ENCODE measurements at regions not wholly inside any gene's neighbourhood (a gene's known extent, or its start where the extent isn't known, plus 50 kb on each side); places are given as distances from the start of the nearest gene placed in this dataset.

GRCh38 chr16:64481497-64481896 is 640.4 kb downstream of the CDH11 start:
- Histone ChIP-seq H3K4me1 (peaks cover 0 to 14% (median 5%) of the 10 kb centered on the region in 12 donors), H3K36me3 (no peaks in the 10 kb centered on the region), H3K27ac (no peak overlapping the region), H3K27me3 (no peaks in the 10 kb centered on the region), H3K9me3 (peaks cover 0 to 6% (median 0%) of the 10 kb centered on the region in 12 donors), H3K4me3 (no peak overlapping the region)
- WGBS, 4 donors = 79 to 88% (median 83%) methylated on average over 2 of the region's 2 CpGs
- no peak for DNase-seq
- TF ChIP-seq POLR2A (IDR thresholded peaks at IDR 0.05) = no peak
- no peak for TF ChIP-seq CTCF (IDR thresholded peaks at IDR 0.05)
- ATAC-seq = no peak
- intact Hi-C loops (cut with DNase I) = no loop called here

- Histone ChIP-seq H3K4me1 (peaks cover 0 to 23% (median 5%) of the 10 kb centered on the region in 12 donors), H3K27ac (peak overlapping the region in 1 of 12 donors; percentile 24), H3K4me3 (no peak overlapping the region), H3K9me3 (peaks cover 0 to 6% (median 0%) of the 10 kb centered on the region in 12 donors), H3K27me3 (no peaks in the 10 kb centered on the region), H3K36me3 (no peaks in the 10 kb centered on the region)
- intact Hi-C loops (cut with DNase I) = loop anchor here in 3 of 10 donors (5.0 to 10.0 kb wide), 3 partner anchors 51 to 639 kb away; no protein-coding TSS in a partner anchor
- DNase-seq = no peak
- ATAC-seq = peak in 3 of 4 donors; percentile 5 to 33 (median 25)
- 42 to 60% (median 57%) methylated on average over 5 of the region's 5 CpGs for WGBS, 4 donors
- TF ChIP-seq CTCF (IDR thresholded peaks at IDR 0.05) (no peak), POLR2A (IDR thresholded peaks at IDR 0.05) (no peak)
Measured at GRCh38 chr16:64478252-64478906, 643.5 kb downstream of the CDH11 start.

- Histone ChIP-seq H3K9me3 (peaks cover 0 to 5% (median 0%) of the 10 kb centered on the region in 12 donors), H3K36me3 (no peaks in the 10 kb centered on the region), H3K27ac (peak overlapping the region; percentile 7 to 86 (median 65)), H3K4me1 (peaks cover 0 to 23% (median 5%) of the 10 kb centered on the region in 12 donors), H3K4me3 (no peak overlapping the region), H3K27me3 (no peaks in the 10 kb centered on the region)
- intact Hi-C loops (cut with DNase I) = loop anchor here in 3 of 10 donors (5.0 to 10.0 kb wide), 3 partner anchors 48 to 642 kb away; no protein-coding TSS in a partner anchor
- peak; percentile 93 to 97 (median 96) for ATAC-seq
- 37 to 47% (median 41%) methylated on average over 11 of the region's 11 CpGs for WGBS, 4 donors
- DNase-seq = peak in 2 of 5 donors; percentile 20 to 29
- no peak for TF ChIP-seq CTCF (IDR thresholded peaks at IDR 0.05)
- TF ChIP-seq POLR2A (IDR thresholded peaks at IDR 0.05) = no peak
Measured at GRCh38 chr16:64475627-64476351, 646.1 kb downstream of the CDH11 start.

GRCh38 chr16:64470916-64471315 is 650.9 kb downstream of the CDH11 start:
- intact Hi-C loops (cut with DNase I) = loop anchor here in 2 of 10 donors (5.0 to 10.0 kb wide), 2 partner anchors 384 to 644 kb away; no protein-coding TSS in a partner anchor
- no peak for DNase-seq
- no peaks in the 10 kb centered on the region for H3K27me3 ChIP-seq
- 70 to 77% (median 73%) methylated on average over 2 of the region's 2 CpGs for WGBS, 4 donors
- TF ChIP-seq CTCF (IDR thresholded peaks at IDR 0.05) (no peak), POLR2A (IDR thresholded peaks at IDR 0.05) (no peak)
- peaks cover 0 to 18% (median 2%) of the 10 kb centered on the region in 12 donors for H3K4me1 ChIP-seq
- no peak overlapping the region for H3K4me3 ChIP-seq
- peaks cover 0 to 8% (median 2%) of the 10 kb centered on the region in 12 donors for H3K9me3 ChIP-seq
- ATAC-seq = no peak
- H3K27ac ChIP-seq = no peak overlapping the region
- H3K36me3 ChIP-seq = no peaks in the 10 kb centered on the region
